ENCODE measurements at regions not wholly inside any gene's neighbourhood (a gene's known extent, or its start where the extent isn't known, plus 50 kb on each side); places are given as distances from the start of the nearest gene placed in this dataset.

- TF ChIP-seq CTCF (conservative IDR thresholded peaks at IDR 0.05): no peak
- no peak for TF ChIP-seq ZFX (IDR thresholded peaks at IDR 0.05)
Measured at GRCh38 chr3:170746175-170746942, 123.6 kb downstream of the RPL22L1 start.
